ENCODE measurements at regions not wholly inside any gene's neighbourhood (a gene's known extent, or its start where the extent isn't known, plus 50 kb on each side); places are given as distances from the start of the nearest gene placed in this dataset.

DNA sequence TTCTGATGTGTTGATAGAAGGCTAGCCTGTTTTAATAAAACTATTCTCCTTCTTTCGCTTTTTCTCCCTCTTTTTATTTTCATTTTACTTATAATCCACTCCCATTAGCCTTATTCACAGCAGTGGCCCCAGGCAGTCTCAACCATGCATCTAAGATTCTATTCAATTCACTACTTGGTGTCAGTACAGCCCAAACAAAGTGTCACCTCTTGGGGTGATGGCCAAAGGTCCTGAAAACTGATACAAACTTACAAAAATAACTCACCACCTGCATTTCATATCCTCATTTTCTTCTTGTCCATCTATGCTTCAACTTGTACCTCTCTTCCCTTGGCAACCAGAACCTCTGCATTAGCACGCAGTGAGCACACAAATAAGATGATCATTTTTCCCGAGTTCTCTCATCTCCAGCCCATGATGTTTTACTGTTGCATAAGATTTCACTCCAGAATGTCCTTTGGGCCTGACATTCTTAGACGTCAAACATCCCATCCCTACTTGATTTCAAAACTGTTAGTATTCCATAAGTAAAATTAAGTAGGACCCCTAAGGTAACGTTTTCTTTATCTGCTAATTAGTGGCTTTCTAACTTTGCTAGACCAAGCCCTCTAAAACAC, 559.3 kb upstream of the TNP1 start:
- TF ChIP-seq CTCF (IDR thresholded peaks at IDR 0.05; ENCODE audit: poor library complexity) (no peak), EZH2 (IDR thresholded peaks at IDR 0.05; ENCODE audit: borderline replicate concordance) (no peak)
